ENCODE measurements at regions not wholly inside any gene's neighbourhood (a gene's known extent, or its start where the extent isn't known, plus 50 kb on each side); places are given as distances from the start of the nearest gene placed in this dataset.

DNA sequence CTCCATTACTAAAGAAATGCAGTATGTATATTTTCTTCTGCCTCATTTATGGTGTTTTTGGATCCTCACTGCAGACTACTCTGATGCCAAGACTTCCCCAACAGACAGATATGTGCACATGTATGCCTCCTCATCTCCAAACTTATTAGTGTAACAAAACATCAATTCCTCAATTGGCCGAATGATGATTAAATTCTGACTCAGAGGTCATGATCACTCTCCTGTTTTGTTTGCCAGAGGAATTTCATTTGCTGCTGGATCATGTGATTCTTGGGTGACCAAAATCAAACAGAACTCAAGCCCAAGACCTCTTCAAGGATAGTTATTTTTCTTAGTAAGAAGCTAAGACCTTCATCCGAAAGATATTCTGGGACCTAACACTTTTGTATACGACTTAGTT lies 227.6 kb downstream of the LMO4 start:
- TF ChIP-seq CTCF (conservative IDR thresholded peaks at IDR 0.05 in 1 of 2, IDR thresholded peaks at IDR 0.05 in 1 of 2; ENCODE audit: extremely low read depth in 1 of 2, insufficient read depth in 1 of 2, low read depth in 1 of 2, low read length in 2 of 2) (no peak), EZH2 (IDR thresholded peaks at IDR 0.05; ENCODE audit: borderline replicate concordance, low read length) (no peak)
